ENCODE measurements at regions not wholly inside any gene's neighbourhood (a gene's known extent, or its start where the extent isn't known, plus 50 kb on each side); places are given as distances from the start of the nearest gene placed in this dataset.

DNA sequence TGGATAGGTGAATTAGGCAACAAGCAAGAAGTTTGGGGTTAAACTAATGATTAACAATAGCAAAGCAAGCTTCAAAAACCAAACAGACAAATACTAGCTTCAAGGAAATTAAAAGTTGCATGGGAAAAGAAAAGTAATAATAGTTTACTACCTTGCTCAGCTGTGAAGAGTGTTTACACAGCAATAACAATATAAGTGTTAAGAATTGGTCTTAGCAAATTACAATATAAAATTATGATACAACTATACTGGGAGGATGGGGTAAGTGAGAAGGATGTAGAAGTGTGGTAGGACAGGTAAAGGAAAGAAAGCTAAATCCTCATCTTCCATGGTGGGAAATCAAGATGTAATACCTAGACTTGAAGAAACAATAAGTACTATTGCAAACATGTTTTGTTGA lies 137.7 kb upstream of the MAFB start:
- TF ChIP-seq CTCF (IDR thresholded peaks at IDR 0.05; ENCODE audit: low read depth, low read length) (no peak), EZH2phosphoT487 (IDR thresholded peaks at IDR 0.05; ENCODE audit: low read depth) (no peak)

Data from OCI-LY3 (cell line).